SKM-1 (cell line): ENCODE measurements at regions not wholly inside any gene's neighbourhood (a gene's known extent, or its start where the extent isn't known, plus 50 kb on each side); places are given as distances from the start of the nearest gene placed in this dataset.

ENCODE experiments used
- DNase-seq: peaks from one replicate; lab custom pipeline; 2025; ENCODE audit not compliant: unreplicated experiment; lab: John Stamatoyannopoulos, UW

- DNase-seq, result no peak
Measured at GRCh38 chr10:2128991-2129390, 391.7 kb upstream of the ADARB2 start.

GRCh38 chr10:2124135-2124534, 386.8 kb upstream of the ADARB2 start:
- DNase-seq, result no peak

DNA sequence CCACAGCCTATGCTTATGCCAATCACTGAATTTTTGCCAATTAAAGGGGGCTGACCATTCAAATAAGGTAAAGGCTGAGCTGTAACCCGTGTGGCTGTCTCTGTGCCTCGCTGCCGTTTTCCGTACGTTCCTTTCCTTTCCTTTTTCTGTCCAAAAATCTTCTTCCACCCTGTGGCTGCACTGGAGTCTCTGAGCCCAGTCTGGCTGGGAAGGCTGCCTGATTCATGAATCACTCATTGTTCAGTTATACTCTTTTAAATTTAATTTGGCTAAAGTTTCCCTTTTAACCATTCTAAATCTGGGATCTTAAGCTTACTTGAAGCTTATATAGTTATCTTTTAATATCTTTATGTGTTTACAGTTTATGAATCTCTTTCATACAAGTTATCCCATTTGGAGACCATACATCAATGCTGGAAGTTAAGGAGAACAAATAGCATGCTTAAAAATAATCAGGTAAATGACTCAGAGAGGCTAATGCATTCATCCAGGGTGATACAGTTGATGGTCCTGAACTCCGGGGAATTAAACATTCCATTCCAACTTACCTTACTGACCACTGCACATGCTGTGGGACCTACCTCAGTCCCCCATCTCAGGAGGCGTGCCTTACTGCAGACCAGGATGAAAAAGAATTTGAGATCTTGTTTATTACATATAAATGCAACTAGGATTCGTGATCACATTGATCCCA, 385.3 kb upstream of the ADARB2 start:
- no peak for DNase-seq

DNA sequence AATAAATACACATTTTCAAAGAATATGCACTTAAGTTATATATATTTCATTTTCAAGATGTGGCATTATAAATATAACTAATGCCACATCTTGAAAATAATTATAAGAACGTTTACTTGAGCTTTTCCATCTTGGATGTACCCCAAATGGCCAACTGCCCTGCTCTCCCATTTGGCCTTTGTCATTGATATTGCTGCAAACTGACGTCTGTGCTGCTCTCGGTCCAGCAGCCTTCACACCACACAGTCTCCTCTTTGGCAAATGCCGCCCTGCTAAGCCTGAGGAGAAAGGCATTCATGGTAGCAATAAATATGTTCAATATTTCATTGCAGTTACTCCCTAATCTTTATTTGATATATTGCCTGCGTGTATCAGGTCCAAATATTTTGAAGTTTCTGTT, 384.6 kb upstream of the ADARB2 start:
- DNase-seq, result no peak

DNA sequence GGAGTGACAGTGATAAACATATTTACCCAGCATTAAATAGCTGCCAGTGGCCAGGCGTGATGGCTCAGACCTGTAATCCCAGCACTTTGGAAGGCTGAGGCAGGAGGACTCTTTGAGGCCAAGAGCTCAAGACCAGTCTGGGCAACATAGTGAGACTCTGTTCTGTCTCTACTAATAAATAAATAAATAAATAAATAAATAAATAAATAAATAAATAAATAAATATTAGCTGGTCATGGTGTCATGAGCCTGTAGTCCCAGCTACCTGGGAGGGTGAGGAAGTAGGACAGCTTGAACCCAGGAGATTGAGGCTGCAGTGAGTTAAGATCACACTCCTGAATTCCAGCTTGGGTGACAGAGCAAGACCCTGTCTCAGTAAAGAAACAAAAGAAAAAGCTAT, 384.0 kb upstream of the ADARB2 start:
- DNase-seq, result no peak

- no peak for DNase-seq
Measured at GRCh38 chr10:2120746-2121145, 383.4 kb upstream of the ADARB2 start.

DNA sequence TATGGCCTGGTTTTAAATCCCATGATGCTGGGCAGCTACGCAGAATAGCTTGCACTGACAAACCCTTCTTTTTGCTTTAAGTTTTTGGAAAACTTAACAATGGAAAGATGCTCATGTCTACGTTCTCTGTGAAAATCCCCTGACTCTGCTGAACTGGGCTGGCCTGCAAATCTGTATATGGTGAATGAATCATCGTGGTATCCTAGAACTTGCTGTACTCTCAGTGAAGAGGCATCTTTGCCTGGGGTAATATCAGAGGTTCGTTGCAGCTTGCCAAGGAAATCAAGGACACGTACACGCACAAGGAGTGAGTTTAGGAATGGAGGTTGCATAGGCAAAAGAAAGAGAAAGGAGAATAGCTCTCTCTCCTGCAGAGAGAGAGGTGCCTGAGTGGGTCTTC, 382.0 kb upstream of the ADARB2 start:
- DNase-seq, result no peak

GRCh38 chr10:2118201-2118600, 380.9 kb upstream of the ADARB2 start:
- no peak for DNase-seq

DNA sequence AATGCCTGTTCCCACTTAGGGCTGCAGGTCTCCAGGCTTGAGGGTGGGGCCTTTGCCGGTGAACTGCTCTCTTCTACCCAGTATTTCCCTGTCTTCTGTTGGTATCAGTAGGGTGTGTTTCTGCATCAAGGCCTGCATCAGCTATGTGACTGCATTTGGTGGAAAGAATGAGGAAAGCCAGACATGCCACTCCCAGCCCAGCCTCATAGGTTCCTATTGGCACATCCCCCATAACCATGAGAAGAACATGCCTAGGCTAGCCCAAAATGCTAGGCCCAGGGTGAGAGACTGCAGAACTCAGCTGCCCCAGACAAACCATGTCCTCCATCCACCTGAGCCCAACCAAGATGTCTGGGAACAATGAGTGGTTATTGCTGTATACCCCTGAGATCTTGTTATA, 380.3 kb upstream of the ADARB2 start:
- DNase-seq, result no peak

DNA sequence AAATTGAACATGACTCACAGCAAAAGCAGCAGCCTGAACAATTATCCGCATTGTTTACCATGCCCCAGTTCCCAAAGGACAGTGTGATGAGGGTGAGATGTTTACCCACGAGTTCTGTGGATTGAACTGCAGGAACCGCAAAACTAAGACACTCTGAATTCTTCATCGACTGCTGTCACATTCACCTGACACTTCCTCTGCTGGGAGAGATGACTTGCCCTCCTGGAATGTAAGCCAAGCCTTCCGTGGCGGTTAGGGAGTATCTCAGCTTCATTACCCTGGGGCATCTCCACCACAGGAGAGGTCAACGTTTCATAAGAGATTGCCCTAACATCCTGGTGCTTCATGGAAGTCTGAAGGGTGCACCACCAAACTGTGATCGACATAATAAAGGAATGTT, 374.6 kb upstream of the ADARB2 start:
- no peak for DNase-seq

GRCh38 chr10:2108496-2108895, 371.2 kb upstream of the ADARB2 start:
- DNase-seq, result no peak

- DNase-seq, result no peak
Measured at GRCh38 chr10:2106641-2107040, 369.3 kb upstream of the ADARB2 start.

- DNase-seq, result no peak
Measured at GRCh38 chr10:2099321-2099720, 362.0 kb upstream of the ADARB2 start.

- DNase-seq, result no peak
Measured at GRCh38 chr10:2097937-2098336, 360.6 kb upstream of the ADARB2 start.

- DNase-seq, result no peak
Measured at GRCh38 chr10:2094171-2094570, 356.8 kb upstream of the ADARB2 start.

- DNase-seq, result no peak
Measured at GRCh38 chr10:2083591-2083990, 346.3 kb upstream of the ADARB2 start.

DNA sequence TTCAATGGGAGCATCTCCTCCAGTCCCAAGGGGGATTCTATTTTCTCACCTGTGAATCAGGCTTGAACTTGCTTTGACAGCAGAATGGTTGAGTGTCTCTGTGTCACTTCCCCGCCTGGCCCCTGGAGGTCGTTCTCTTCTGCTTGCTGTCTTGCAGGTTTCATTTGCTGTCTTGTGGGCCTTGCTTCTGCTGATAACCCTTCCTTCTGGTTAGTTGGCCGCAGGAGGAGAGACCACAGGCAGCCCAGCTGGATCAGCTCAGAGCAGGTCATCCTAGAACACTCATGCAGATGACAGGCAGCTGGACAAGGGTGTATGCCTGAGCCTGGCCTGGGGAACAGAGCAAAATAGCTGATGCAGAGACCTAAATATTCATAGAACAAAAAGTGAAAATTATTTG, 344.2 kb upstream of the ADARB2 start:
- DNase-seq, result no peak

DNA sequence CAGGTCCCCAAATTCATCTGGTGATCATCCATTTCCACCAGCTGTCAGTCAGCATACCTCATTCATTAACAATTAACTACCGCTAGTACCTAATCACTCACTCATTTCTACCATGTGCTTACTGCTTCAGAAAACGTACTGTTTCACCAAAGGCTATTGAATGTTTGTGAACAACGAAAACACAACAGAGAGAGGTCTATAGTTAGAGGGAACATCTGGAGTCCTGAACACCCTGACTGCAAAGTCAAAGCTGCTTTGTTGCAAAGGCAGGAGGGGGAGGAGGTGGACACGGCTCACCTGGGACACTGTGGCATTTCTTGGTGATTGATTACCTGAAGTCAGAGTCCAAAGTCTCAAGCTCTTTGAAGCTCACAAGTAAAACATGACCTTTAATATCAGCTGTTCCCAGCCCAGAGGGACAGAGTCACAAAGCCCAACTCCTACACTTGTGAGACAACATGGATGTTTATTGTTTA, 342.3 kb upstream of the ADARB2 start:
- no peak for DNase-seq

DNA sequence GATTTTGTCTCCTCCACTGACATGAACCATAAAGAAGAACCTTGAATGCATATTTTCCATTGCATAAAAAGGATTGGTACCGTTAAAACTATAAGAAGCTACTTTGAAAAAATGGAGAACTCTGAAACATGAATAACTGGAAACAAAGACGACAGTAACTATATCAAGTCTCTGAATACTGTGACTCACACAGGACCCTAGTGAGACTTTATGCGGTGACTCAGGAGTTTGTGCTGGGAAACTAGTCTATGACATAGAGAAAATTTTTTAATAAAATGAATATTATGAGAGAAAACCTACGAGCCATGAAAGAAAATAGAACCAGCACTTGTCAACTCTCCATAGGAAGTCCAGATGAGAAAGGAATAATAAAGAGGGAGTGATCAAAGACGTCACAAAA, 339.9 kb upstream of the ADARB2 start:
- DNase-seq, result no peak

- no peak for DNase-seq
Measured at GRCh38 chr10:2076528-2076927, 339.2 kb upstream of the ADARB2 start.

DNA sequence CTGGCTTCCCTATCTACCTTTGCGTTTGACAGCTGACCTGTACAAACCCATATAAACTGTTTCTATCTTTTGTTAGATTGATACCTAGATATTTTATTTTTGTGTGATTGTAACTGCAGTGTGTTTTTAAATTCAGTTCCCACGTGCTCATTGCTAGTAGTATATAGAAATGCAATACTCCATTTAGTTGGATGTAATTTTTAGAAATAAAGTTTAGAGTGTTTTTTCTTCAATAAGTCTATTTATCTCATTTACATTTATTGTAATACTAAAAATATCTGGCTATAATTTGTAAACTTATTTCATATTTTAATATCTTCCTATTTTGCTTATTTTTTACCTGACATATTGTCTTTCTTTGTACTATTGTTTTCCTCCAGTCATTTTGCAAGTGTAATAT, 329.7 kb upstream of the ADARB2 start:
- no peak for DNase-seq

- DNase-seq, result no peak
Measured at GRCh38 chr10:2054728-2055127, 317.4 kb upstream of the ADARB2 start.

DNA sequence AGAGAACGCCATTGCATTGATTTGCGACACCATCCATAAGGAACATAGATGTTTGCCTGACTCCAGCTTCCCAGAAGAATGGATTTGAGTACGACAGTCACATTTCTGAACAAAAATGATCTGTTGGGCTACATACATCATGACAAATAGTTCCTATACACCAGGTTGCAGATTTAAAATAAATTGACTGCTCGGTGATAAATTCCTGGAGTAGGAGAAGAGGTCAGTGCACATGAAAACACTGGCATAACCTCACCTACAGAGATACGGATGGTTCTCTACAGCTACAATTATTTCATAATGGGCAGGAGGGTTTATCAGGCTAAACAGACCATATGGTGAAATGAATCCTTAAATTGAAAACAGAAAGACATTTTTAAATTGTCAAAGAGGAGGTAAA, 316.5 kb upstream of the ADARB2 start:
- no peak for DNase-seq
